Esophagus squamous epithelium (tissue), 5 donors: ENCODE measurements at regions not wholly inside any gene's neighbourhood (a gene's known extent, or its start where the extent isn't known, plus 50 kb on each side); places are given as distances from the start of the nearest gene placed in this dataset.

ENCODE experiments used
- DNase-seq: peaks from one replicate; lab custom pipeline; 2025; lab: John Stamatoyannopoulos, UW
- H3K27ac ChIP-seq, 4 donors: fragments of 200-600 bp; sonication (generic); one replicate each; pipeline ENCODE4 v1.5.1; 2016 to 2019; ENCODE audit warnings: mild to moderate bottlenecking in 1 of 4
- H3K27me3 ChIP-seq, 4 donors: fragments of 200-600 bp; sonication (generic); 1 replicate in 3 of 4; 2 replicates in 1 of 4; pipeline versions ENCODE4 v1.5.1 to v1.6.0; 2017 to 2021; ENCODE audit warnings: antibody characterized with exemption in 1 of 4
- H3K36me3 ChIP-seq, 3 donors: fragments of 200-600 bp; sonication (generic); one replicate each; pipeline ENCODE4 v1.5.1; 2016 to 2019
- H3K4me1 ChIP-seq, 3 donors: fragments of 200-600 bp; sonication (generic); one replicate each; pipeline ENCODE4 v1.5.1; 2017 to 2019
- H3K4me3 ChIP-seq, 4 donors: fragments of 200-600 bp; sonication (generic); 1 replicate in 3 of 4; 2 replicates in 1 of 4; pipeline ENCODE4 v1.5.1; 2016 to 2019; ENCODE audit warnings: mild to moderate bottlenecking in 2 of 4, moderate library complexity in 1 of 4
- H3K9me3 ChIP-seq, 3 donors: fragments of 200-600 bp; sonication (generic); one replicate each; pipeline ENCODE4 v1.5.1; 2016 to 2019
- POLR2A ChIP-seq, 4 donors: fragments of 450-650 bp; IDR thresholded peaks; one replicate each; pipeline ENCODE4 v1.6.1; 2017; ENCODE audit warnings: antibody characterized with exemption in 4 of 4, mild to moderate bottlenecking in 4 of 4, moderate library complexity in 3 of 4
- WGBS, 2 donors: methylation state at CpG; one replicate each; pipeline ENCODE4 v1.1.5; 2018; 5-methylcytosine and 5-hydroxymethylcytosine counted together
- intact Hi-C: fragments of 100-400 bp; cut with DNase I; formaldehyde crosslinking; loops from one replicate; pipeline ENCODE4 v1.15.0; 2022
- TF ChIP-seq, protein P1 (sequence below), 6 experiments: fragments of 450-650 bp in 4 of 6; fragments of 200-600 bp in 2 of 6; sonication (generic) in 2 of 6; IDR thresholded peaks; one replicate each; pipeline ENCODE4 v1.5.1; 2016 to 2019; ENCODE audit warnings: antibody characterized with exemption in 6 of 6, mild to moderate bottlenecking in 4 of 6, moderate library complexity in 4 of 6
- donor health status: DM: yes; HTN: yes; CAD: no.

- Histone ChIP-seq H3K27ac (no peak overlapping the region), H3K27me3 (peaks cover 0 to 5% (median 0%) of the 10 kb centered on the region in 4 donors), H3K4me3 (no peak overlapping the region), H3K4me1 (no peaks in the 10 kb centered on the region), H3K9me3 (no peaks in the 10 kb centered on the region), H3K36me3 (no peaks in the 10 kb centered on the region)
- 93 to 95% methylated on average over 5 of the region's 5 CpGs for WGBS, 2 donors
- DNase-seq = no peak
- TF ChIP-seq, protein P1, sequence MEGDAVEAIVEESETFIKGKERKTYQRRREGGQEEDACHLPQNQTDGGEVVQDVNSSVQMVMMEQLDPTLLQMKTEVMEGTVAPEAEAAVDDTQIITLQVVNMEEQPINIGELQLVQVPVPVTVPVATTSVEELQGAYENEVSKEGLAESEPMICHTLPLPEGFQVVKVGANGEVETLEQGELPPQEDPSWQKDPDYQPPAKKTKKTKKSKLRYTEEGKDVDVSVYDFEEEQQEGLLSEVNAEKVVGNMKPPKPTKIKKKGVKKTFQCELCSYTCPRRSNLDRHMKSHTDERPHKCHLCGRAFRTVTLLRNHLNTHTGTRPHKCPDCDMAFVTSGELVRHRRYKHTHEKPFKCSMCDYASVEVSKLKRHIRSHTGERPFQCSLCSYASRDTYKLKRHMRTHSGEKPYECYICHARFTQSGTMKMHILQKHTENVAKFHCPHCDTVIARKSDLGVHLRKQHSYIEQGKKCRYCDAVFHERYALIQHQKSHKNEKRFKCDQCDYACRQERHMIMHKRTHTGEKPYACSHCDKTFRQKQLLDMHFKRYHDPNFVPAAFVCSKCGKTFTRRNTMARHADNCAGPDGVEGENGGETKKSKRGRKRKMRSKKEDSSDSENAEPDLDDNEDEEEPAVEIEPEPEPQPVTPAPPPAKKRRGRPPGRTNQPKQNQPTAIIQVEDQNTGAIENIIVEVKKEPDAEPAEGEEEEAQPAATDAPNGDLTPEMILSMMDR (IDR thresholded peaks at IDR 0.05) = no peak
- no peak for TF ChIP-seq POLR2A (IDR thresholded peaks at IDR 0.05)
- intact Hi-C loops = no loop called here
These were observed 478.4 kb upstream of the CFAP20DC start for GRCh38 chr3:59528251-59528650.

DNA sequence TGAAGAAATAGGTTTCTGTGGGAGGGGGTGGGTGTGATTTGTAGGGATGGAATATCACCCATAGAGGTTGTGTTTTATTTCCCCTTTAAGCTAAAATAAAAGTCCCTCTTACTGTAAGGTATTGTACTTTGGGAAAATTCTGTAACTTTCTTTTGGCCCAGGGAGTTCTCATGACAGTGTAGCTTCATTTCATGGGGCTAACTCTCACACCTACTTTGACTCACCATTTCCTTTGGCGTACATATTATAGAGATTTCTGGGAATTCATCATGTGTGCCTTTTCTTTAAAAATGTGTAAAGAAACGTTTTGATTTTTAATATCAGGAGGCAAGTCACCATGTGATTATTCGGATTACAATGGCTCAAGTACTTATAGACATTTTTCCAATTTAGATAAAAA, 477.7 kb upstream of the CFAP20DC start:
- Histone ChIP-seq H3K27me3 (peaks cover 0 to 5% (median 0%) of the 10 kb centered on the region in 4 donors), H3K4me1 (no peaks in the 10 kb centered on the region), H3K9me3 (no peaks in the 10 kb centered on the region), H3K4me3 (no peak overlapping the region), H3K36me3 (no peaks in the 10 kb centered on the region), H3K27ac (no peak overlapping the region)
- intact Hi-C loops = no loop called here
- no peak for DNase-seq
- WGBS, 2 donors = 68 to 71% methylated on average over 3 of the region's 3 CpGs
- TF ChIP-seq POLR2A (IDR thresholded peaks at IDR 0.05) = no peak
- TF ChIP-seq, protein P1 (IDR thresholded peaks at IDR 0.05) = no peak

DNA sequence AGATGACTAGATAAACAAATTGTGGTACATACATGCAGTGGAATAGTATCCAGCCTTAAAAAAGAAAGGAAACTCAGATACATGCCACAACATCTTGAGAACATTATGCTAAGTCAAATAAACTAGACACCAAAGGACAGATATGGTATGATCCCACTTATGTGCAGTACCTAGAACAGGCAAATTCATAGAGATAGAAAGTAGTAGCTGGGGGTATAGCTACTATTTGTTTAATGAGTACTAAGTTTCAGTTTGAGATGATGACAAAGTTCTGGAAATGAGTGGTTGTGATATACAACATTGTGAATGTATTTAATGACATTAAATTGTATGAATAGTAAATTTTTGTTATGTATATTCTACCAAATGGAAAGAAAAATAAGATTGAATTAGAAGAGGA, 477.2 kb upstream of the CFAP20DC start:
- H3K4me1 ChIP-seq = no peaks in the 10 kb centered on the region
- H3K9me3 ChIP-seq = no peaks in the 10 kb centered on the region
- TF ChIP-seq POLR2A (IDR thresholded peaks at IDR 0.05) = no peak
- TF ChIP-seq, protein P1 (IDR thresholded peaks at IDR 0.05) = no peak
- intact Hi-C loops = no loop called here
- no peaks in the 10 kb centered on the region for H3K36me3 ChIP-seq
- DNase-seq = no peak
- H3K4me3 ChIP-seq = no peak overlapping the region
- H3K27me3 ChIP-seq = peaks cover 0 to 5% (median 0%) of the 10 kb centered on the region in 4 donors
- H3K27ac ChIP-seq = no peak overlapping the region

DNA sequence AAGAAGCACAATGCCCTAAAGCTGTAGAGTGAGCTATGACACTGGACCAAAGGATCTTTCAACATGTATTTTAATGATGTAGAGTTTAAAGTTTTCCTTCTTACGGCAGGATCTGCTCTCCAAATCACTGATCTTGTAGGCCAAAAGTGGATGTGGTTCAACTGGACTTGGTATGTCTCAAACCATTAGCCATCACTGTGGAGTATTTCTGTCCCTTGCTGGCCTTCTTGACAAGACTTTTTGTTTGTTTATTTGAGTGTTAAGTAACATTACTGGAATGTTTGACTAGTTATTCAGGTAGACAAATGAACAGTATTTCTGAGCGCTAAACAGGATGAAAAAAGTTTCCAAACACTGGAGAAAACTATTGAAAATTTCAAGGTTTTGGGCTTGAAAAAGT, 472.7 kb upstream of the CFAP20DC start:
- DNase-seq = no peak
- Histone ChIP-seq H3K4me1 (no peaks in the 10 kb centered on the region), H3K9me3 (no peaks in the 10 kb centered on the region), H3K27ac (no peak overlapping the region), H3K4me3 (no peak overlapping the region), H3K36me3 (no peaks in the 10 kb centered on the region), H3K27me3 (peaks cover 0 to 5% (median 0%) of the 10 kb centered on the region in 4 donors)
- WGBS, 2 donors = 100% methylated on average over 2 of the region's 2 CpGs
- TF ChIP-seq POLR2A (IDR thresholded peaks at IDR 0.05) = no peak
- TF ChIP-seq, protein P1 (IDR thresholded peaks at IDR 0.05) = no peak
- intact Hi-C loops = no loop called here

DNA sequence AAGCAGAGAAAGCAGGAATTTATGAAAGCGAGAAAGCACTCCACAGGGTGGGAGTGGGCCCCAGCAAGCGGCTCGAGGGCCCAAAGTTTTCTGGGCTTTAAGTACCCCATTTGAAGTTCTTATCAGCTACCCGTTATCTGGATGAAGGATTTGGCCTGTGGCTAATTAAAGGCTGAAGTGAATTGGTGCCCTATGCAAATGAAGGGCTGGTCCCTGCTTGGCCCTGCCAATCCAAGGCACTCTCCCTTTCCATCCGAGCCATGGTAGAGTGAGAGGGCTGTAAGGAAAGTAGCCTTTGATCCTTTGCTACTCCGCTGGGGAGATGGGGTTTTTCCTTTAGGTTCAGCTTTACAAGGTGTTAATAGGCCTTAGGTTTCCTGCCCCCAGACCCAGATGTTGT, 469.3 kb upstream of the CFAP20DC start:
- H3K4me1 ChIP-seq = no peaks in the 10 kb centered on the region
- no peaks in the 10 kb centered on the region for H3K9me3 ChIP-seq
- H3K27ac ChIP-seq = no peak overlapping the region
- TF ChIP-seq POLR2A (IDR thresholded peaks at IDR 0.05) = no peak
- TF ChIP-seq, protein P1 (IDR thresholded peaks at IDR 0.05) = no peak
- WGBS, 2 donors = 88 to 89% methylated on average over 6 of the region's 6 CpGs
- H3K4me3 ChIP-seq = no peak overlapping the region
- no peak for DNase-seq
- intact Hi-C loops = no loop called here
- no peaks in the 10 kb centered on the region for H3K27me3 ChIP-seq
- H3K36me3 ChIP-seq = no peaks in the 10 kb centered on the region
